ENCODE measurements at regions not wholly inside any gene's neighbourhood (a gene's known extent, or its start where the extent isn't known, plus 50 kb on each side); places are given as distances from the start of the nearest gene placed in this dataset.

DNA sequence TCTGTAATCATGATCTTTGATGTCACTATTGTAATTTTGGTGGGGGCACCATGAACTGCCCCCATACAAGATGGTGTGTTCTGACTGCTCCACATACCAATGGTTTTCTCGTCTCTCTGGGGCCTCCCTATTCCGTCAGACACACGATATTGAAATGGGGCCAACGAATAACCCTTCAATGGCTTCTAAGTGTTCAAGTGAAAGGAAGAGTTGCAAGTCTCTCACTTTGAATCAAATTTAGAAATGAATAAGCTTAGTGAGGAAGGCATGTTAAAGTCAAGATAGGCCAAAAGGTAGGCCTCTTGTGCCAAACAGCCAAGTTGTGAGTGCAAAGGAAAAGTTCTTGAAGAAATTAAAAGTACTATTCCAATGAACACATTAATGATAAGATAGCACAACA lies 205.4 kb downstream of the SPRY1 start:
- no peak for TF ChIP-seq POLR2AphosphoS5 (IDR thresholded peaks at IDR 0.05; ENCODE audit: low read depth, low read length)
- TF ChIP-seq, protein P1, sequence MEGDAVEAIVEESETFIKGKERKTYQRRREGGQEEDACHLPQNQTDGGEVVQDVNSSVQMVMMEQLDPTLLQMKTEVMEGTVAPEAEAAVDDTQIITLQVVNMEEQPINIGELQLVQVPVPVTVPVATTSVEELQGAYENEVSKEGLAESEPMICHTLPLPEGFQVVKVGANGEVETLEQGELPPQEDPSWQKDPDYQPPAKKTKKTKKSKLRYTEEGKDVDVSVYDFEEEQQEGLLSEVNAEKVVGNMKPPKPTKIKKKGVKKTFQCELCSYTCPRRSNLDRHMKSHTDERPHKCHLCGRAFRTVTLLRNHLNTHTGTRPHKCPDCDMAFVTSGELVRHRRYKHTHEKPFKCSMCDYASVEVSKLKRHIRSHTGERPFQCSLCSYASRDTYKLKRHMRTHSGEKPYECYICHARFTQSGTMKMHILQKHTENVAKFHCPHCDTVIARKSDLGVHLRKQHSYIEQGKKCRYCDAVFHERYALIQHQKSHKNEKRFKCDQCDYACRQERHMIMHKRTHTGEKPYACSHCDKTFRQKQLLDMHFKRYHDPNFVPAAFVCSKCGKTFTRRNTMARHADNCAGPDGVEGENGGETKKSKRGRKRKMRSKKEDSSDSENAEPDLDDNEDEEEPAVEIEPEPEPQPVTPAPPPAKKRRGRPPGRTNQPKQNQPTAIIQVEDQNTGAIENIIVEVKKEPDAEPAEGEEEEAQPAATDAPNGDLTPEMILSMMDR (IDR thresholded peaks at IDR 0.05) = no peak
- TF ChIP-seq FOXM1 (IDR thresholded peaks at IDR 0.05; ENCODE audit: low read depth) = no peak
- no peak for TF ChIP-seq SIN3A (IDR thresholded peaks at IDR 0.05; ENCODE audit: borderline replicate concordance, low read depth, low read length)
- TF ChIP-seq EP300 (IDR thresholded peaks at IDR 0.05; ENCODE audit: borderline replicate concordance in 1 of 2, low read depth in 1 of 2, low read length in 1 of 2) = no peak
- TF ChIP-seq TEAD4 (IDR thresholded peaks at IDR 0.05; ENCODE audit: borderline replicate concordance, insufficient read depth) = no peak
- no peak for TF ChIP-seq ELF1 (IDR thresholded peaks at IDR 0.05)
- TF ChIP-seq MXI1 (IDR thresholded peaks at IDR 0.05; ENCODE audit: low read depth, low read length) = no peak
- TF ChIP-seq NRF1 (IDR thresholded peaks at IDR 0.05; ENCODE audit: low read depth, low read length) = no peak
- TF ChIP-seq, protein P2, sequence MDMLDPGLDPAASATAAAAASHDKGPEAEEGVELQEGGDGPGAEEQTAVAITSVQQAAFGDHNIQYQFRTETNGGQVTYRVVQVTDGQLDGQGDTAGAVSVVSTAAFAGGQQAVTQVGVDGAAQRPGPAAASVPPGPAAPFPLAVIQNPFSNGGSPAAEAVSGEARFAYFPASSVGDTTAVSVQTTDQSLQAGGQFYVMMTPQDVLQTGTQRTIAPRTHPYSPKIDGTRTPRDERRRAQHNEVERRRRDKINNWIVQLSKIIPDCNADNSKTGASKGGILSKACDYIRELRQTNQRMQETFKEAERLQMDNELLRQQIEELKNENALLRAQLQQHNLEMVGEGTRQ (IDR thresholded peaks at IDR 0.05; ENCODE audit: borderline replicate concordance, low read depth, low read length) = no peak
- TF ChIP-seq RAD21 (IDR thresholded peaks at IDR 0.05; ENCODE audit: low read length) = no peak
- no peak for TF ChIP-seq CHD2 (IDR thresholded peaks at IDR 0.05; ENCODE audit: low read length, partially characterized antibody)

Data from SK-N-SH (cell line).